Loucy (cell line): ENCODE measurements at regions not wholly inside any gene's neighbourhood (a gene's known extent, or its start where the extent isn't known, plus 50 kb on each side); places are given as distances from the start of the nearest gene placed in this dataset.

Source experiments
- EZH2phosphoT487 ChIP-seq: fragments of 200-600 bp; IDR thresholded peaks from 2 replicates; pipeline ENCODE4 v1.6.1; 2018; ENCODE audit warnings: antibody characterized with exemption, mild to moderate bottlenecking, moderate library complexity, borderline replicate concordance
- TF ChIP-seq, protein P1 (sequence below): fragments of 200-600 bp; sonication (generic); conservative IDR thresholded peaks from 2 replicates; pipeline ENCODE4 v1.5.1; 2014; ENCODE audit warnings: mild to moderate bottlenecking, antibody characterized with exemption, low read length

DNA sequence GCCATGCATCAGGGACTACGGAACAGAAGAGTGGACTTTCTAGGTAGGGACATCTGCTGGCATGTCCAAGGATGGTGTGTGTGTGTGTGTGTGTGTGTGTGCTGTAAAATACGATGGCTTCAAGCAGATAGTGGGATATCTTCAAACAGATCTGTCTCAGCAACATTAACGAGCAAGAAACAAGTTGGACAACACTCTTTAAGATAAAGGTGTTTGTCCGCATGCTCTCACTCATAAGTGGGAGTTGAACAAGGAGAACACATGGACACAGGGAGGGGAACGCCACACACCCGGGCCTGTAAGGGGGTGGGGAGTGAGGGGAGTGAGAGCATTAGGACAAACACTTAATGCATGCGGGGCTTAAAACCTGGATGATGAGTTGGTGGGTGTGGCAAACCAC, 89.8 kb upstream of the AKR1E2 start:
- TF ChIP-seq EZH2phosphoT487 = no peak
- TF ChIP-seq, protein P1, sequence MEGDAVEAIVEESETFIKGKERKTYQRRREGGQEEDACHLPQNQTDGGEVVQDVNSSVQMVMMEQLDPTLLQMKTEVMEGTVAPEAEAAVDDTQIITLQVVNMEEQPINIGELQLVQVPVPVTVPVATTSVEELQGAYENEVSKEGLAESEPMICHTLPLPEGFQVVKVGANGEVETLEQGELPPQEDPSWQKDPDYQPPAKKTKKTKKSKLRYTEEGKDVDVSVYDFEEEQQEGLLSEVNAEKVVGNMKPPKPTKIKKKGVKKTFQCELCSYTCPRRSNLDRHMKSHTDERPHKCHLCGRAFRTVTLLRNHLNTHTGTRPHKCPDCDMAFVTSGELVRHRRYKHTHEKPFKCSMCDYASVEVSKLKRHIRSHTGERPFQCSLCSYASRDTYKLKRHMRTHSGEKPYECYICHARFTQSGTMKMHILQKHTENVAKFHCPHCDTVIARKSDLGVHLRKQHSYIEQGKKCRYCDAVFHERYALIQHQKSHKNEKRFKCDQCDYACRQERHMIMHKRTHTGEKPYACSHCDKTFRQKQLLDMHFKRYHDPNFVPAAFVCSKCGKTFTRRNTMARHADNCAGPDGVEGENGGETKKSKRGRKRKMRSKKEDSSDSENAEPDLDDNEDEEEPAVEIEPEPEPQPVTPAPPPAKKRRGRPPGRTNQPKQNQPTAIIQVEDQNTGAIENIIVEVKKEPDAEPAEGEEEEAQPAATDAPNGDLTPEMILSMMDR = no peak
